OCI-LY7 (cell line): ENCODE measurements at regions not wholly inside any gene's neighbourhood (a gene's known extent, or its start where the extent isn't known, plus 50 kb on each side); places are given as distances from the start of the nearest gene placed in this dataset.

Experiments used
- EZH2phosphoT487 ChIP-seq: fragments of 200-600 bp; sonication (generic); IDR thresholded peaks from 2 replicates; pipeline ENCODE4 v1.6.1; 2018; ENCODE audit warnings: low read depth, borderline replicate concordance, mild to moderate bottlenecking, mixed run types, antibody characterized with exemption, low read length, moderate library complexity, mixed read lengths
- TF ChIP-seq, protein P1 (sequence below): fragments of 200-600 bp; sonication (generic); conservative IDR thresholded peaks from 2 replicates; pipeline ENCODE4 v1.5.1; 2014; ENCODE audit warnings: mild to moderate bottlenecking, antibody characterized with exemption, low read length, moderate library complexity, mixed read lengths

DNA sequence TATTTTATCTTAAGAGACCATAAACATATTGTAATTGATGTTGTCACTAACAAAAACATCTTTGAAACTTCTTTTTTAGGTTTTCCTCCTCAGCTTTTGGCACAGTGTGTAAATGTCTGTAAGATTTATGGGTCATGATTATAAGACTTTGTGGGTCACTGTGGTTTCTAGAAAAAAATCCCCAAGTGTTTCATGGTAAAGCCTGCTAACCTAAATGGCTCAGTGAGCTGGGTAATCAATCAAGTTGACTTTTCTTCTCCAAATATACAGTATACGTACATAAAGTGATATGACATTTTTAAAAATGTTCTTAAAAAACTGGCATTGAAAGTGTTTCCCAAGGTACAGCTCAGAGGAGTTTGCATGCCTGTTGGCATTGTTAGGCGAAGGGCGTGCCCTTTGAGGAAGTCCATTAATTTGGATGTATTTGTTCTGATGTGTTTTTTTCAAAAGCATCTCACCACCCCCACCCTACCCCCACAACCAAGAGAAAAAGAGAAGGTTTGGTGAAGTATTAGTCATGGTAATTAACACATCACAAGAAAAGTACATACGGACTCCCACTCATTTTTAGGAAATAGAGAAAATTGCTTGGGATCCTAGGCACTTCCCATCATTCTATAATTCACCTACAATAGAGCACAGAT is 385.4 kb upstream of the LRRC3B start:
- TF ChIP-seq, protein P1, sequence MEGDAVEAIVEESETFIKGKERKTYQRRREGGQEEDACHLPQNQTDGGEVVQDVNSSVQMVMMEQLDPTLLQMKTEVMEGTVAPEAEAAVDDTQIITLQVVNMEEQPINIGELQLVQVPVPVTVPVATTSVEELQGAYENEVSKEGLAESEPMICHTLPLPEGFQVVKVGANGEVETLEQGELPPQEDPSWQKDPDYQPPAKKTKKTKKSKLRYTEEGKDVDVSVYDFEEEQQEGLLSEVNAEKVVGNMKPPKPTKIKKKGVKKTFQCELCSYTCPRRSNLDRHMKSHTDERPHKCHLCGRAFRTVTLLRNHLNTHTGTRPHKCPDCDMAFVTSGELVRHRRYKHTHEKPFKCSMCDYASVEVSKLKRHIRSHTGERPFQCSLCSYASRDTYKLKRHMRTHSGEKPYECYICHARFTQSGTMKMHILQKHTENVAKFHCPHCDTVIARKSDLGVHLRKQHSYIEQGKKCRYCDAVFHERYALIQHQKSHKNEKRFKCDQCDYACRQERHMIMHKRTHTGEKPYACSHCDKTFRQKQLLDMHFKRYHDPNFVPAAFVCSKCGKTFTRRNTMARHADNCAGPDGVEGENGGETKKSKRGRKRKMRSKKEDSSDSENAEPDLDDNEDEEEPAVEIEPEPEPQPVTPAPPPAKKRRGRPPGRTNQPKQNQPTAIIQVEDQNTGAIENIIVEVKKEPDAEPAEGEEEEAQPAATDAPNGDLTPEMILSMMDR, result no peak
- no peak for TF ChIP-seq EZH2phosphoT487
